ENCODE measurements at regions not wholly inside any gene's neighbourhood (a gene's known extent, or its start where the extent isn't known, plus 50 kb on each side); places are given as distances from the start of the nearest gene placed in this dataset.

DNA sequence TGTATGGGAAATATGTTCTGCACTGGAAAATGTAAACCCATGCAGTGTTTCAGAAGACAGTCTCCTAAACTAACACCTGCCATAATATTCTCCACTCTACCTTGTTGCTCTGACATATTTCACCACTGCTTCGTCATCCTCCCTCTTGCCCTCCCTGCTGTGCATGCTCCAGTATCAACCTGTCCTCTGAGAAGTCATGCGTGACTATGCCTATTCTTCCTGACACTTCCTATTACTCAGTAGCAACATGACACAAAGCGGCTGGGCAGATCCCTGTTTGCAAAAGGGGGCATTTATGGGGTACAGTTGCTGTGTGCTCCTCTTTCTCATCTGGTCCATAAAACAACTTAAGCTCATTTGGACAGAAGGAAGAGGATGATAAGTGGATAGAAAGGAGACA, 805.6 kb upstream of the EEF2KMT start:
- ATAC-seq, result no peak
- TF ChIP-seq ETS1 (IDR thresholded peaks at IDR 0.05) (no peak), EZH2phosphoT487 (IDR thresholded peaks at IDR 0.05; ENCODE audit: unreplicated experiment) (no peak), CREB1 (CRISPR knock-in tag; IDR thresholded peaks at IDR 0.05; ENCODE audit: low read depth) (no peak), ZNF114 (CRISPR knock-in tag; IDR thresholded peaks at IDR 0.05) (no peak), EZH2 (IDR thresholded peaks at IDR 0.05; ENCODE audit: low read depth, unreplicated experiment) (no peak), STAT1 (IDR thresholded peaks at IDR 0.05; ENCODE audit: unreplicated experiment) (no peak), NANOG (IDR thresholded peaks at IDR 0.05; ENCODE audit: borderline replicate concordance) (no peak), POLR2AphosphoS5 (IDR thresholded peaks at IDR 0.05; ENCODE audit: low read depth) (no peak), JUNB (IDR thresholded peaks at IDR 0.05; ENCODE audit: unreplicated experiment) (no peak), ZNF331 (CRISPR knock-in tag; IDR thresholded peaks at IDR 0.05; ENCODE audit: low read depth) (no peak)
- TF ChIP-seq, protein P1, sequence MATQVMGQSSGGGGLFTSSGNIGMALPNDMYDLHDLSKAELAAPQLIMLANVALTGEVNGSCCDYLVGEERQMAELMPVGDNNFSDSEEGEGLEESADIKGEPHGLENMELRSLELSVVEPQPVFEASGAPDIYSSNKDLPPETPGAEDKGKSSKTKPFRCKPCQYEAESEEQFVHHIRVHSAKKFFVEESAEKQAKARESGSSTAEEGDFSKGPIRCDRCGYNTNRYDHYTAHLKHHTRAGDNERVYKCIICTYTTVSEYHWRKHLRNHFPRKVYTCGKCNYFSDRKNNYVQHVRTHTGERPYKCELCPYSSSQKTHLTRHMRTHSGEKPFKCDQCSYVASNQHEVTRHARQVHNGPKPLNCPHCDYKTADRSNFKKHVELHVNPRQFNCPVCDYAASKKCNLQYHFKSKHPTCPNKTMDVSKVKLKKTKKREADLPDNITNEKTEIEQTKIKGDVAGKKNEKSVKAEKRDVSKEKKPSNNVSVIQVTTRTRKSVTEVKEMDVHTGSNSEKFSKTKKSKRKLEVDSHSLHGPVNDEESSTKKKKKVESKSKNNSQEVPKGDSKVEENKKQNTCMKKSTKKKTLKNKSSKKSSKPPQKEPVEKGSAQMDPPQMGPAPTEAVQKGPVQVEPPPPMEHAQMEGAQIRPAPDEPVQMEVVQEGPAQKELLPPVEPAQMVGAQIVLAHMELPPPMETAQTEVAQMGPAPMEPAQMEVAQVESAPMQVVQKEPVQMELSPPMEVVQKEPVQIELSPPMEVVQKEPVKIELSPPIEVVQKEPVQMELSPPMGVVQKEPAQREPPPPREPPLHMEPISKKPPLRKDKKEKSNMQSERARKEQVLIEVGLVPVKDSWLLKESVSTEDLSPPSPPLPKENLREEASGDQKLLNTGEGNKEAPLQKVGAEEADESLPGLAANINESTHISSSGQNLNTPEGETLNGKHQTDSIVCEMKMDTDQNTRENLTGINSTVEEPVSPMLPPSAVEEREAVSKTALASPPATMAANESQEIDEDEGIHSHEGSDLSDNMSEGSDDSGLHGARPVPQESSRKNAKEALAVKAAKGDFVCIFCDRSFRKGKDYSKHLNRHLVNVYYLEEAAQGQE (IDR thresholded peaks at IDR 0.05; ENCODE audit: unreplicated experiment), result no peak
- TF ChIP-seq, protein P2, sequence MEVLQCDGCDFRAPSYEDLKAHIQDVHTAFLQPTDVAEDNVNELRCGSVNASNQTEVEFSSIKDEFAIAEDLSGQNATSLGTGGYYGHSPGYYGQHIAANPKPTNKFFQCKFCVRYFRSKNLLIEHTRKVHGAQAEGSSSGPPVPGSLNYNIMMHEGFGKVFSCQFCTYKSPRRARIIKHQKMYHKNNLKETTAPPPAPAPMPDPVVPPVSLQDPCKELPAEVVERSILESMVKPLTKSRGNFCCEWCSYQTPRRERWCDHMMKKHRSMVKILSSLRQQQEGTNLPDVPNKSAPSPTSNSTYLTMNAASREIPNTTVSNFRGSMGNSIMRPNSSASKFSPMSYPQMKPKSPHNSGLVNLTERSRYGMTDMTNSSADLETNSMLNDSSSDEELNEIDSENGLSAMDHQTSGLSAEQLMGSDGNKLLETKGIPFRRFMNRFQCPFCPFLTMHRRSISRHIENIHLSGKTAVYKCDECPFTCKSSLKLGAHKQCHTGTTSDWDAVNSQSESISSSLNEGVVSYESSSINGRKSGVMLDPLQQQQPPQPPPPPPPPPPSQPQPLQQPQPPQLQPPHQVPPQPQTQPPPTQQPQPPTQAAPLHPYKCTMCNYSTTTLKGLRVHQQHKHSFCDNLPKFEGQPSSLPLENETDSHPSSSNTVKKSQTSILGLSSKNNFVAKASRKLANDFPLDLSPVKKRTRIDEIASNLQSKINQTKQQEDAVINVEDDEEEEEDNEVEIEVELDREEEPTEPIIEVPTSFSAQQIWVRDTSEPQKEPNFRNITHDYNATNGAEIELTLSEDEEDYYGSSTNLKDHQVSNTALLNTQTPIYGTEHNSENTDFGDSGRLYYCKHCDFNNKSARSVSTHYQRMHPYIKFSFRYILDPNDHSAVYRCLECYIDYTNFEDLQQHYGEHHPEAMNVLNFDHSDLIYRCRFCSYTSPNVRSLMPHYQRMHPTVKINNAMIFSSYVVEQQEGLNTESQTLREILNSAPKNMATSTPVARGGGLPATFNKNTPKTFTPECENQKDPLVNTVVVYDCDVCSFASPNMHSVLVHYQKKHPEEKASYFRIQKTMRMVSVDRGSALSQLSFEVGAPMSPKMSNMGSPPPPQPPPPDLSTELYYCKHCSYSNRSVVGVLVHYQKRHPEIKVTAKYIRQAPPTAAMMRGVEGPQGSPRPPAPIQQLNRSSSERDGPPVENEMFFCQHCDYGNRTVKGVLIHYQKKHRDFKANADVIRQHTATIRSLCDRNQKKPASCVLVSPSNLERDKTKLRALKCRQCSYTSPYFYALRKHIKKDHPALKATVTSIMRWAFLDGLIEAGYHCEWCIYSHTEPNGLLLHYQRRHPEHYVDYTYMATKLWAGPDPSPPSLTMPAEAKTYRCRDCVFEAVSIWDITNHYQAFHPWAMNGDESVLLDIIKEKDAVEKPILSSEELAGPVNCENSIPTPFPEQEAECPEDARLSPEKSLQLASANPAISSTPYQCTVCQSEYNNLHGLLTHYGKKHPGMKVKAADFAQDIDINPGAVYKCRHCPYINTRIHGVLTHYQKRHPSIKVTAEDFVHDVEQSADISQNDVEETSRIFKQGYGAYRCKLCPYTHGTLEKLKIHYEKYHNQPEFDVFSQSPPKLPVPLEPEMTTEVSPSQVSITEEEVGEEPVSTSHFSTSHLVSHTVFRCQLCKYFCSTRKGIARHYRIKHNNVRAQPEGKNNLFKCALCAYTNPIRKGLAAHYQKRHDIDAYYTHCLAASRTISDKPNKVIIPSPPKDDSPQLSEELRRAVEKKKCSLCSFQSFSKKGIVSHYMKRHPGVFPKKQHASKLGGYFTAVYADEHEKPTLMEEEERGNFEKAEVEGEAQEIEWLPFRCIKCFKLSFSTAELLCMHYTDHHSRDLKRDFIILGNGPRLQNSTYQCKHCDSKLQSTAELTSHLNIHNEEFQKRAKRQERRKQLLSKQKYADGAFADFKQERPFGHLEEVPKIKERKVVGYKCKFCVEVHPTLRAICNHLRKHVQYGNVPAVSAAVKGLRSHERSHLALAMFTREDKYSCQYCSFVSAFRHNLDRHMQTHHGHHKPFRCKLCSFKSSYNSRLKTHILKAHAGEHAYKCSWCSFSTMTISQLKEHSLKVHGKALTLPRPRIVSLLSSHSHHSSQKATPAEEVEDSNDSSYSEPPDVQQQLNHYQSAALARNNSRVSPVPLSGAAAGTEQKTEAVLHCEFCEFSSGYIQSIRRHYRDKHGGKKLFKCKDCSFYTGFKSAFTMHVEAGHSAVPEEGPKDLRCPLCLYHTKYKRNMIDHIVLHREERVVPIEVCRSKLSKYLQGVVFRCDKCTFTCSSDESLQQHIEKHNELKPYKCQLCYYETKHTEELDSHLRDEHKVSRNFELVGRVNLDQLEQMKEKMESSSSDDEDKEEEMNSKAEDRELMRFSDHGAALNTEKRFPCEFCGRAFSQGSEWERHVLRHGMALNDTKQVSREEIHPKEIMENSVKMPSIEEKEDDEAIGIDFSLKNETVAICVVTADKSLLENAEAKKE (CRISPR knock-in tag; IDR thresholded peaks at IDR 0.05), result no peak
- H3K9me3 Mint-ChIP-seq, result no peaks in the 10 kb centered on the region; the same call in 2 of the 3 replicates

More for the DNA sequence above, 805.6 kb upstream of the EEF2KMT start:
- Histone ChIP-seq H3K79me2 (replicated peaks; ENCODE audit: insufficient read depth) (no peaks in the 10 kb centered on the region), H3K4me1 (ENCODE audit: insufficient read depth) (no peaks in the 10 kb centered on the region), H3K9me2 (ENCODE audit: insufficient read depth) (no peaks in the 10 kb centered on the region), H3K27ac (ENCODE audit: low read depth) (no peak overlapping the region), H3K36me3 (ENCODE audit: insufficient read depth) (no peaks in the 10 kb centered on the region), H3F3A (replicated peaks; ENCODE audit: low read depth) (no peaks in the 10 kb centered on the region), H3K4me2 (no peak overlapping the region), H4K20me1 (replicated peaks; ENCODE audit: insufficient read depth) (no peaks in the 10 kb centered on the region; the same call in 1 of the 2 replicates), H3K27me3 (ENCODE audit: insufficient read depth) (no peaks in the 10 kb centered on the region), H2AFZ (no peak overlapping the region), H3K4me3 (no peak overlapping the region)
- Mint-ChIP-seq H3K4me3 (no peak overlapping the region), H3K4me1 (peaks cover 16% of the 10 kb centered on the region), H3K36me3 (ENCODE audit: low read depth) (no peaks in the 10 kb centered on the region), H3K27me3 (ENCODE audit: insufficient read depth, low read depth, poor library complexity) (peaks cover 10% of the 10 kb centered on the region), H3K27ac (no peak overlapping the region)
- DNase-seq (ENCODE audit: low spot score), result no peak
